ENCODE measurements at regions not wholly inside any gene's neighbourhood (a gene's known extent, or its start where the extent isn't known, plus 50 kb on each side); places are given as distances from the start of the nearest gene placed in this dataset.

- H3K4me2 ChIP-seq = no peak overlapping the region
- no peaks in the 10 kb centered on the region for H3K36me3 ChIP-seq
- no peaks in the 10 kb centered on the region for H4K20me1 ChIP-seq (ENCODE audit: low read depth)
- H3K9me3 ChIP-seq (ENCODE audit: low read depth) = no peaks in the 10 kb centered on the region
- no peak overlapping the region for H2AFZ ChIP-seq (replicated peaks)
- H3K27ac ChIP-seq = no peak overlapping the region
- peaks cover 11% of the 10 kb centered on the region for H3K27me3 Mint-ChIP-seq (ENCODE audit: insufficient read depth, low read depth)
- no peak overlapping the region for H3K4me3 ChIP-seq
- H3K9ac ChIP-seq = no peak overlapping the region
- peaks cover 7% of the 10 kb centered on the region for H3K4me1 ChIP-seq
- no peaks in the 10 kb centered on the region for H3K79me2 ChIP-seq (ENCODE audit: low read depth)
- peaks cover 5% of the 10 kb centered on the region for H3F3A ChIP-seq (ENCODE audit: low read depth)
- H3K9me3 Mint-ChIP-seq = peaks cover 23% of the 10 kb centered on the region
- DNase-seq (ENCODE audit: low spot score) = no peak
- no peak overlapping the region for H3K27ac Mint-ChIP-seq
- H3K36me3 Mint-ChIP-seq = no peaks in the 10 kb centered on the region
- H3K4me1 Mint-ChIP-seq = peaks cover 8% of the 10 kb centered on the region
- H3K4me3 Mint-ChIP-seq = no peak overlapping the region
- H3K27me3 ChIP-seq = peaks cover 29% of the 10 kb centered on the region
- TF ChIP-seq EZH2phosphoT487 (IDR thresholded peaks at IDR 0.05) (no peak), EZH2 (IDR thresholded peaks at IDR 0.05) (no peak), CTCF (IDR thresholded peaks at IDR 0.05) (no peak)
Measured at GRCh38 chr20:57076152-57076652, 190.2 kb downstream of the BMP7 start.

- Histone ChIP-seq H3K27me3 (peaks cover 22% of the 10 kb centered on the region), H3K4me2 (no peak overlapping the region), H4K20me1 (ENCODE audit: low read depth) (no peaks in the 10 kb centered on the region), H3K9ac (no peak overlapping the region), H3K79me2 (ENCODE audit: low read depth) (no peaks in the 10 kb centered on the region), H3K36me3 (no peaks in the 10 kb centered on the region), H3K9me3 (ENCODE audit: low read depth) (no peaks in the 10 kb centered on the region), H3K4me3 (no peak overlapping the region), H2AFZ (replicated peaks) (no peak overlapping the region), H3K27ac (no peak overlapping the region), H3K4me1 (no peaks in the 10 kb centered on the region), H3F3A (ENCODE audit: low read depth) (no peaks in the 10 kb centered on the region)
- peaks cover 11% of the 10 kb centered on the region for H3K27me3 Mint-ChIP-seq (ENCODE audit: insufficient read depth, low read depth)
- H3K36me3 Mint-ChIP-seq = no peaks in the 10 kb centered on the region
- TF ChIP-seq EZH2 (IDR thresholded peaks at IDR 0.05) (no peak), CTCF (IDR thresholded peaks at IDR 0.05) (no peak), EZH2phosphoT487 (IDR thresholded peaks at IDR 0.05) (no peak)
- H3K4me3 Mint-ChIP-seq = no peak overlapping the region
- DNase-seq (ENCODE audit: low spot score) = no peak
- H3K9me3 Mint-ChIP-seq = peaks cover 23% of the 10 kb centered on the region
- H3K27ac Mint-ChIP-seq = no peak overlapping the region
- H3K4me1 Mint-ChIP-seq = peaks cover under 1% of the 10 kb centered on the region
Measured at GRCh38 chr20:57076951-57077350, 189.5 kb downstream of the BMP7 start.

- no peaks in the 10 kb centered on the region for H3K36me3 Mint-ChIP-seq
- H3K27me3 ChIP-seq = peaks cover 10% of the 10 kb centered on the region
- no peak overlapping the region for H3K27ac Mint-ChIP-seq
- H3K4me1 Mint-ChIP-seq = no peaks in the 10 kb centered on the region
- no peaks in the 10 kb centered on the region for H3K79me2 ChIP-seq (ENCODE audit: low read depth)
- H2AFZ ChIP-seq (replicated peaks) = no peak overlapping the region
- no peak overlapping the region for H3K27ac ChIP-seq
- H3K4me3 ChIP-seq = no peak overlapping the region
- no peaks in the 10 kb centered on the region for H3K4me1 ChIP-seq
- H3K36me3 ChIP-seq = no peaks in the 10 kb centered on the region
- peaks cover 7% of the 10 kb centered on the region for H3K27me3 Mint-ChIP-seq (ENCODE audit: insufficient read depth, low read depth)
- H3K9ac ChIP-seq = no peak overlapping the region
- H4K20me1 ChIP-seq (ENCODE audit: low read depth) = no peaks in the 10 kb centered on the region
- no peak for TF ChIP-seq CTCF (IDR thresholded peaks at IDR 0.05)
- TF ChIP-seq EZH2 (IDR thresholded peaks at IDR 0.05) = no peak
- H3K9me3 Mint-ChIP-seq = peaks cover 23% of the 10 kb centered on the region
- H3K9me3 ChIP-seq (ENCODE audit: low read depth) = no peaks in the 10 kb centered on the region
- no peak overlapping the region for H3K4me3 Mint-ChIP-seq
- no peaks in the 10 kb centered on the region for H3F3A ChIP-seq (ENCODE audit: low read depth)
- no peak overlapping the region for H3K4me2 ChIP-seq
- DNase-seq (ENCODE audit: low spot score) = no peak
Measured at GRCh38 chr20:57078116-57078515, 188.3 kb downstream of the BMP7 start.
